Sigmoid colon (tissue), 6 donors: ENCODE measurements at regions not wholly inside any gene's neighbourhood (a gene's known extent, or its start where the extent isn't known, plus 50 kb on each side); places are given as distances from the start of the nearest gene placed in this dataset.

Experiments used
- DNase-seq: peaks from one replicate; pipeline ENCODE4 v3.0.0-alpha.2; 2019
- H3K27ac ChIP-seq, 4 donors: fragments of 200-600 bp; sonication (generic); one replicate each; pipeline ENCODE4 v1.5.1; 2016 to 2019; ENCODE audit warnings: mild to moderate bottlenecking in 1 of 4
- H3K27me3 ChIP-seq, 3 donors: fragments of 200-600 bp; sonication (generic); one replicate each; pipeline ENCODE4 v1.5.1; 2019; ENCODE audit warnings: mild to moderate bottlenecking in 1 of 3
- H3K36me3 ChIP-seq, 4 donors: fragments of 200-600 bp; sonication (generic); one replicate each; pipeline ENCODE4 v1.5.1; 2016 to 2019
- H3K4me1 ChIP-seq, 4 donors: fragments of 200-600 bp; sonication (generic); one replicate each; pipeline ENCODE4 v1.5.1; 2017 to 2019
- H3K4me3 ChIP-seq, 4 donors: fragments of 200-600 bp; sonication (generic); one replicate each; pipeline ENCODE4 v1.5.1; 2017 to 2019; ENCODE audit warnings: mild to moderate bottlenecking in 2 of 4, moderate library complexity in 1 of 4
- H3K9me3 ChIP-seq, 4 donors: fragments of 200-600 bp in 3 of 4; sonication (generic) in 3 of 4; one replicate each; pipeline versions ENCODE4 v1.5.1 to v1.6.1; 2013 to 2019
- EP300 ChIP-seq, 4 donors: sonication (generic); formaldehyde crosslinking; IDR thresholded peaks; one replicate each; pipeline ENCODE4 v1.6.1; 2017; ENCODE audit warnings: antibody characterized with exemption in 4 of 4
- POLR2A ChIP-seq, 2 donors: fragments of 450-650 bp; IDR thresholded peaks; one replicate each; pipeline ENCODE4 v1.6.1; 2016; ENCODE audit warnings: antibody characterized with exemption in 2 of 2, mild to moderate bottlenecking in 2 of 2, moderate library complexity in 2 of 2
- POLR2AphosphoS5 ChIP-seq, 4 donors: sonication (generic); formaldehyde crosslinking; IDR thresholded peaks; one replicate each; pipeline ENCODE4 v1.6.1; 2017; ENCODE audit warnings: antibody characterized with exemption in 4 of 4
- WGBS, 2 donors: extraction: QIAGEN DNeasy Blood & Tissue Kit; methylation state at CpG; one replicate each; pipeline ENCODE4 v1.1.7; 2013; 5-methylcytosine and 5-hydroxymethylcytosine counted together
- intact Hi-C: fragments of 100-400 bp; cut with DNase I; formaldehyde crosslinking; loops from one replicate; pipeline ENCODE4 v1.15.1; 2023
- TF ChIP-seq, protein P1 (sequence below), 4 experiments: fragments of 450-650 bp in 3 of 4; fragments of 200-600 bp in 1 of 4; IDR thresholded peaks; one replicate each; pipeline ENCODE4 v1.5.1; 2016 to 2019; ENCODE audit warnings: antibody characterized with exemption in 4 of 4, mild to moderate bottlenecking in 3 of 4, moderate library complexity in 2 of 4
- donor health status: healthy with polysubstance abuse.
- donor health status: healthy.

DNA sequence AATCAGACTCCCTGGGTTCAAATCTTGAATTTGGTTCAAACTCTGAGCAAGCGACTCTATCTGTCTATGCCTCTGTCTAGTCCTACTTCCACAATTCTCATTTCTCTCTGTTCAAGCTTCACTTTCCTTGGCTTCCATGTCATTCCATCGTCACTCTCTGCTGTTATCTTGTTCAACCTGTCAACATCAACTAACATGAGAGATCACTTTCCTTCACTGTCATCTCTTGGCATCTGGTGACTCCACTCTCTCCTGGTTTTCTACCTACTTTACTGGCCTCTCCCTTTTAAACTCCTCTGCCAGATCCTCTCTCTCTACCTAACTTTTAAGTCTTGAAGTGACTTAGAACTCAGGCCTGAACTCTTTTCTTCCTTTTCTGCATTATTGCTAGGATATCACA, 240.2 kb downstream of the BCAT1 start:
- intact Hi-C loops = no loop called here
- 41 to 57% methylated on average over 2 of the region's 2 CpGs for WGBS, 2 donors
- H3K27ac ChIP-seq = no peak overlapping the region
- H3K4me1 ChIP-seq = no peaks in the 10 kb centered on the region
- no peak overlapping the region for H3K4me3 ChIP-seq
- H3K27me3 ChIP-seq = no peaks in the 10 kb centered on the region
- no peaks in the 10 kb centered on the region for H3K36me3 ChIP-seq
- no peak for DNase-seq
- H3K9me3 ChIP-seq = no peaks in the 10 kb centered on the region
- TF ChIP-seq, protein P1, sequence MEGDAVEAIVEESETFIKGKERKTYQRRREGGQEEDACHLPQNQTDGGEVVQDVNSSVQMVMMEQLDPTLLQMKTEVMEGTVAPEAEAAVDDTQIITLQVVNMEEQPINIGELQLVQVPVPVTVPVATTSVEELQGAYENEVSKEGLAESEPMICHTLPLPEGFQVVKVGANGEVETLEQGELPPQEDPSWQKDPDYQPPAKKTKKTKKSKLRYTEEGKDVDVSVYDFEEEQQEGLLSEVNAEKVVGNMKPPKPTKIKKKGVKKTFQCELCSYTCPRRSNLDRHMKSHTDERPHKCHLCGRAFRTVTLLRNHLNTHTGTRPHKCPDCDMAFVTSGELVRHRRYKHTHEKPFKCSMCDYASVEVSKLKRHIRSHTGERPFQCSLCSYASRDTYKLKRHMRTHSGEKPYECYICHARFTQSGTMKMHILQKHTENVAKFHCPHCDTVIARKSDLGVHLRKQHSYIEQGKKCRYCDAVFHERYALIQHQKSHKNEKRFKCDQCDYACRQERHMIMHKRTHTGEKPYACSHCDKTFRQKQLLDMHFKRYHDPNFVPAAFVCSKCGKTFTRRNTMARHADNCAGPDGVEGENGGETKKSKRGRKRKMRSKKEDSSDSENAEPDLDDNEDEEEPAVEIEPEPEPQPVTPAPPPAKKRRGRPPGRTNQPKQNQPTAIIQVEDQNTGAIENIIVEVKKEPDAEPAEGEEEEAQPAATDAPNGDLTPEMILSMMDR (IDR thresholded peaks at IDR 0.05) = no peak
- TF ChIP-seq POLR2AphosphoS5 (IDR thresholded peaks at IDR 0.05) = no peak
- no peak for TF ChIP-seq POLR2A (IDR thresholded peaks at IDR 0.05)
- no peak for TF ChIP-seq EP300 (IDR thresholded peaks at IDR 0.05)

DNA sequence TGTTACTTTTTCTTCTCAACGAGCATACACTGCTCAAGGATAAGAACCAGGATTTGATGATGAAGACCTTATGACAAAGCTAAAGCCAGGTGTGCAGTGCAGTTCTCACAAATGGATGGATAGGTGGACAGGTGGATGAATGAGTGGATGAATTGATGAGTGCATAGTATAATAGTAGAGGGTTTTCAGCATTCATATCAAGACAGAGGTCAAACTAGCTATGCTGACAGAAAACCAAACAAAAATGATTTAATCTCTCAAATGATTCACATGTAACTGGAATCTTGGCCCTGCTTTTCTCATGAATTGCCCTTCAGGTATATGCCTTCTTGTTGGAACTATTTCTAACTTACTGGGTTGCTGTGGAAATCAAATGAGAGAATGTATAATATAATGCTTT, 240.9 kb downstream of the BCAT1 start:
- H3K4me3 ChIP-seq = no peak overlapping the region
- DNase-seq = no peak
- no peaks in the 10 kb centered on the region for H3K9me3 ChIP-seq
- TF ChIP-seq POLR2A (IDR thresholded peaks at IDR 0.05) = no peak
- TF ChIP-seq, protein P1 (IDR thresholded peaks at IDR 0.05) = no peak
- no peak for TF ChIP-seq EP300 (IDR thresholded peaks at IDR 0.05)
- TF ChIP-seq POLR2AphosphoS5 (IDR thresholded peaks at IDR 0.05) = no peak
- no peaks in the 10 kb centered on the region for H3K4me1 ChIP-seq
- WGBS, 2 donors = 0 to 32% methylated on average over 1 of the region's 1 CpG
- H3K36me3 ChIP-seq = no peaks in the 10 kb centered on the region
- no peak overlapping the region for H3K27ac ChIP-seq
- H3K27me3 ChIP-seq = no peaks in the 10 kb centered on the region
- intact Hi-C loops = no loop called here

DNA sequence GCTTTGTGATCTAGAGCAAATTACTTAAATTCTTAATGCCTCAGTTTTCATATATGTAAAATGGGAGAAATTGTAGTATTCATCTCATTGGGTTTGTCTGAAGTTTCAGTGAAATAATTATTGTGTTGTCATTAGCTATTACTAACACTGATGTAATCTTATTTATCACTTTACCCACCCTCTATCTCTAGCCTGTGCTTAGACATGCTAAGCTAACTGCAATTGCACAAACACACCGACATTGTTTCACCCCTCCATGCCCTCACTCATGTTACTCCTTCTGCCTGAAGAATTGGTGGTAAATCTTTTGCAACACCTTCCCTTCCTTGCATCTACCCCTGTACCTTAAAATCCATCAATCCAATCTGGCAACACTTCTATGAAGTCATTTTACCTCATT, 241.6 kb downstream of the BCAT1 start:
- no peak for DNase-seq
- H3K36me3 ChIP-seq = no peaks in the 10 kb centered on the region
- H3K27me3 ChIP-seq = no peaks in the 10 kb centered on the region
- TF ChIP-seq, protein P1 (IDR thresholded peaks at IDR 0.05) = no peak
- TF ChIP-seq POLR2AphosphoS5 (IDR thresholded peaks at IDR 0.05) (no peak), POLR2A (IDR thresholded peaks at IDR 0.05) (no peak), EP300 (IDR thresholded peaks at IDR 0.05) (no peak)
- intact Hi-C loops = no loop called here
- H3K9me3 ChIP-seq = no peaks in the 10 kb centered on the region
- H3K4me1 ChIP-seq = no peaks in the 10 kb centered on the region
- H3K4me3 ChIP-seq = no peak overlapping the region
- 69 to 88% methylated on average over 1 of the region's 1 CpG for WGBS, 2 donors
- no peak overlapping the region for H3K27ac ChIP-seq

DNA sequence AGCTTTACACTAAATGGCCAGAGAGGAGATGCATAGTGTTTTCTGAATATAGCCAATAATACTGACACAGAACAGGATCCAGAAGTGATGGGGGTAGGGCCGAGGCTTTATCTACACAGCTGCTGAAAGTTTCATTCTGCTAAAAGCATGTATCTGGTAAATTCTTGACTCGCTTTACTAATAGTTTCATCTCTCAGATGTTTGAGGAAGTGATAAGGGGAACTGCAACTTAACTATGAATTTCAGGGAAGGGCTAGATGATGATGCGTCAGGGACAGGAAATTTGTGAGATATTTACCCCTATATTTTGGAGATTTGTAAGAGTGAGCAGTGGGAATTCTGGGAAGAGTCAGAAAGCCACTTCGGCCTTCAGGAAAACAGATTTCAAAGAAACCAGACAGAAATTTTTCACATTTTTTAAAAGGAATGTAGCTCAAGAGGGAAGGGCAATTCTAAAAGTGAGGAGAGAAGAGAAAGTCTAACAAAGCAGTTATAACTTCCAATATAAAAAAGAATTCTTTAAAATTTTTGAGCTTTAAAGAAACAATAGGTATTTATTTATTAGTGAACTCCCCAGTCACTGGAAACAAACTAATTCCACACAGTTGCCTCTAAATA, 243.1 kb downstream of the BCAT1 start:
- no peak overlapping the region for H3K27ac ChIP-seq
- intact Hi-C loops = no loop called here
- no peak overlapping the region for H3K4me3 ChIP-seq
- no peaks in the 10 kb centered on the region for H3K27me3 ChIP-seq
- WGBS, 2 donors = 40 to 65% methylated on average over 4 of the region's 4 CpGs
- H3K9me3 ChIP-seq = no peaks in the 10 kb centered on the region
- DNase-seq = no peak
- H3K4me1 ChIP-seq = no peaks in the 10 kb centered on the region
- TF ChIP-seq EP300 (IDR thresholded peaks at IDR 0.05) (no peak), POLR2A (IDR thresholded peaks at IDR 0.05) (no peak), POLR2AphosphoS5 (IDR thresholded peaks at IDR 0.05) (no peak)
- TF ChIP-seq, protein P1 (IDR thresholded peaks at IDR 0.05) = no peak
- H3K36me3 ChIP-seq = no peaks in the 10 kb centered on the region

DNA sequence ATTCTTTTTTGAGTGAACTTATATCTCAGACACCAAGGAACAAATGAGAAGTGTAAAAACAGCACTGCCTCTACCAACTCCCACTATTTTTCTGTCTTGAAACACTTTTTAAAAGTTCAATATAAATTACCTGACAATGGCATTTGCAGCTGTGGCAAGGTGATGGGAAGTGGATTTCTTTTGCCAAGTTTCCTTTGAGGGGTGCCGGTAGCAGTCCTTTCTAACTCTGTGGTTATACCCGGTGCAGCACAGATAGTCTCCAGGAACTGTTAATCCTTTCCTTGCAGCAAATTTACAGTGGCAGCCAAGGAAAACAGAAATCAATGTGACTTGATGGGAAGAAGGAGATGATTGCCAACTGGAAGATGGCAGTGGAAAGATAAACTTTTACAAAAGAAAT, 243.7 kb downstream of the BCAT1 start:
- 29 to 54% methylated on average over 2 of the region's 2 CpGs for WGBS, 2 donors
- no peak overlapping the region for H3K27ac ChIP-seq
- no peaks in the 10 kb centered on the region for H3K36me3 ChIP-seq
- H3K27me3 ChIP-seq = no peaks in the 10 kb centered on the region
- intact Hi-C loops = no loop called here
- H3K9me3 ChIP-seq = peaks cover 0 to 2% (median 0%) of the 10 kb centered on the region in 4 donors
- no peak overlapping the region for H3K4me3 ChIP-seq
- no peak for DNase-seq
- H3K4me1 ChIP-seq = no peaks in the 10 kb centered on the region
- TF ChIP-seq EP300 (IDR thresholded peaks at IDR 0.05) (no peak), POLR2AphosphoS5 (IDR thresholded peaks at IDR 0.05) (no peak), POLR2A (IDR thresholded peaks at IDR 0.05) (no peak)
